ENCODE measurements at regions not wholly inside any gene's neighbourhood (a gene's known extent, or its start where the extent isn't known, plus 50 kb on each side); places are given as distances from the start of the nearest gene placed in this dataset.

- TF ChIP-seq EZH2phosphoT487 (IDR thresholded peaks at IDR 0.05; ENCODE audit: borderline replicate concordance, low read length) (no peak), CTCF (conservative IDR thresholded peaks at IDR 0.05; ENCODE audit: low read depth, low read length) (no peak), EZH2 (IDR thresholded peaks at IDR 0.05; ENCODE audit: low read length, unreplicated experiment) (no peak)
Observed at GRCh38 chr5:158451203-158451992, 592.5 kb upstream of the CLINT1 start.

All from PC-3 (cell line).